ENCODE measurements at regions not wholly inside any gene's neighbourhood (a gene's known extent, or its start where the extent isn't known, plus 50 kb on each side); places are given as distances from the start of the nearest gene placed in this dataset.

DNA sequence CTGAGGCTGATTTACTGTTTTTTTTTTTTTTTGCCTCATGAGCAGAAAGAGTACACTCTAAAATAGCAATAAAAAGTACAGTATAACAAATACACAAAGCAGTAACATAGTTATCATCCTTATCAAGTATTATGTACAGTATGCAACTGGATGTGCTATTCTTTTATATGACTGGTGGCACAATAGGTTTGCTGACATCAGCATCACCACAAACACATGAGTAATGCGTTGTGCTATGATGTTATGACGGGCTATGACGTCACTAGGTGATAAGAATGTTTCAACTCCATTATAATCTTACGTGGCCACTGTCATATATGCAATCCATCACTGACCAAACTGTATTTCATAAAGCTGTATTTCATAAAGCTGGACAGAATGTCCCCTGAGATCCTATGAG, 189.2 kb upstream of the GLI3 start:
- H3K4me3 ChIP-seq (ENCODE audit: low read depth in 1 of 2, low read length in 2 of 2): no peak overlapping the region
- no peaks in the 10 kb centered on the region for H3K36me3 ChIP-seq (ENCODE audit: insufficient read depth, low read length)
- no peak overlapping the region for H3K27ac ChIP-seq (ENCODE audit: low read depth, low read length)
- H3K9ac ChIP-seq (ENCODE audit: low read length): no peak overlapping the region
- H3K27me3 ChIP-seq (ENCODE audit: control insufficient read depth in 1 of 2, insufficient read depth in 2 of 2, low read length in 2 of 2): no peaks in the 10 kb centered on the region
- H3K4me1 ChIP-seq (ENCODE audit: insufficient read depth, low read length): peaks cover 6% of the 10 kb centered on the region
- no peaks in the 10 kb centered on the region for H3K9me3 ChIP-seq (ENCODE audit: low read length)

GRCh38 chr7:42414941-42415505, 178.0 kb upstream of the GLI3 start:
- Histone ChIP-seq H3K4me1 (ENCODE audit: insufficient read depth, low read length) (no peaks in the 10 kb centered on the region), H3K36me3 (ENCODE audit: insufficient read depth, low read length) (no peaks in the 10 kb centered on the region), H3K27ac (ENCODE audit: low read depth, low read length) (no peak overlapping the region), H3K27me3 (ENCODE audit: control insufficient read depth in 1 of 2, insufficient read depth in 2 of 2, low read length in 2 of 2) (no peaks in the 10 kb centered on the region), H3K4me3 (ENCODE audit: low read depth in 1 of 2, low read length in 2 of 2) (no peak overlapping the region), H3K9me3 (ENCODE audit: low read length) (no peaks in the 10 kb centered on the region), H3K9ac (ENCODE audit: low read length) (no peak overlapping the region)

- Histone ChIP-seq H3K27me3 (ENCODE audit: control insufficient read depth in 1 of 2, insufficient read depth in 2 of 2, low read length in 2 of 2) (no peaks in the 10 kb centered on the region), H3K4me1 (ENCODE audit: insufficient read depth, low read length) (no peaks in the 10 kb centered on the region), H3K9ac (ENCODE audit: low read length) (no peak overlapping the region), H3K4me3 (ENCODE audit: low read depth in 1 of 2, low read length in 2 of 2) (no peak overlapping the region), H3K9me3 (ENCODE audit: low read length) (no peaks in the 10 kb centered on the region), H3K27ac (ENCODE audit: low read depth, low read length) (no peak overlapping the region), H3K36me3 (ENCODE audit: insufficient read depth, low read length) (no peaks in the 10 kb centered on the region)
Observed at GRCh38 chr7:42414028-42414427, 177.0 kb upstream of the GLI3 start.

DNA sequence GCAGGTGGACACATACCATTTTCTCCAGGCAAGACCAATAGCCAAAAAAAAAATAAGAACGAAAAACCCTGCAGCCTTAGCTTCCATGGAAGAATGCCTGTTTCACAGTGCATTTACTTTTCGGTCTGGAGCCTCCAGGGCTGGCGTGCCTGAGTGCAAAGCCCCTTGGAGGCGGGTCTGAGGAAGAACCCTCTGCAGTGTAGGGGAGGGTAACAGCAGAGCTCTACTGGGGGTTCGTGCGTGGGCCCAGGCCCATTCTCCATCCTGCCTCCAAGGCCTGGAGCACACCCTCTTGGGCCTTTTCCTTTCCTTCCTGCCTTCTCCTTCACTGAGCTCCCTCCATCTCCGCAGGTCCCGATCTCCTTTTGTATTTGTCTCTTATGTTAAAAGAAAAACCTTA, 172.3 kb upstream of the GLI3 start:
- Histone ChIP-seq H3K4me3 (ENCODE audit: low read depth in 1 of 2, low read length in 2 of 2) (no peak overlapping the region), H3K9me3 (ENCODE audit: low read length) (no peaks in the 10 kb centered on the region), H3K4me1 (ENCODE audit: insufficient read depth, low read length) (no peaks in the 10 kb centered on the region), H3K9ac (ENCODE audit: low read length) (no peak overlapping the region), H3K27ac (ENCODE audit: low read depth, low read length) (no peak overlapping the region), H3K27me3 (ENCODE audit: control insufficient read depth in 1 of 2, insufficient read depth in 2 of 2, low read length in 2 of 2) (no peaks in the 10 kb centered on the region), H3K36me3 (ENCODE audit: insufficient read depth, low read length) (no peaks in the 10 kb centered on the region)

GRCh38 chr7:42407833-42408232, 170.8 kb upstream of the GLI3 start:
- Histone ChIP-seq H3K36me3 (ENCODE audit: insufficient read depth, low read length) (no peaks in the 10 kb centered on the region), H3K4me1 (ENCODE audit: insufficient read depth, low read length) (no peaks in the 10 kb centered on the region), H3K9me3 (ENCODE audit: low read length) (no peaks in the 10 kb centered on the region), H3K4me3 (ENCODE audit: low read depth in 1 of 2, low read length in 2 of 2) (no peak overlapping the region), H3K27ac (ENCODE audit: low read depth, low read length) (no peak overlapping the region), H3K9ac (ENCODE audit: low read length) (no peak overlapping the region), H3K27me3 (ENCODE audit: control insufficient read depth in 1 of 2, insufficient read depth in 2 of 2, low read length in 2 of 2) (no peaks in the 10 kb centered on the region)

DNA sequence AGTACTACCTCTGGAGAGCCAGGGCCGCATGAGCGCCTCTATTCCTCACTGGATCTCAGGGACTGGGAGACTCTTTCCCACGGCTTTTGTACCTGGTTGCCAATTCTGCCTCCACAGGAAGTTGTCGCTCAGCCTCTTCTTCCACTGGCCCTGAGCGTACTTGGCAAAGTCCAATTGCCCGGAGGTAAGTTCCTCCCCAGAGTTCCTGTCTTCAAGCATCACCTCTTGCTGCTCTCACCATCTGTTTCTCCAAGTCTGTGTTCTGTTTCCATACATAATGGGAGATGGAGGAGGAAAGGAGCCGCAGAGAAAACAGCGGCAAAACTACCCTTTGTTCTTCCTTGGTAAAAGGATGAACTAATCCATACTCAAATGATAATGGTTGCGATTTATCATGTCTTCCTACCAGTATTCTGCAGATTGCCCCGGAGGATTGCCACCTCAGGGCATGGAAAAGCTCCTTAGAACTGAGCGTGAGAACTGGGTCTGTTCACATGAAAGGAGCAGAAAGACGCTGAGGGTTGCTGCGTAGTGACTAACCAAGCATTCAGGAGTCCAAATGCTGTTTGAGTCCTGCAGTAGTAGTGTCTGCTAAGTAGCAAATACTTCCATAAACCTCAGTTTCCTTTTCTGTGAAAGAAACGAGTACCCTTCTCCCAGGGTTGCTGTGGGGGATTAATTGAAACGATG, 170.2 kb upstream of the GLI3 start:
- Histone ChIP-seq H3K4me1 (ENCODE audit: insufficient read depth, low read length) (no peaks in the 10 kb centered on the region), H3K9ac (ENCODE audit: low read length) (no peak overlapping the region), H3K4me3 (ENCODE audit: low read depth in 1 of 2, low read length in 2 of 2) (no peak overlapping the region), H3K27ac (ENCODE audit: low read depth, low read length) (no peak overlapping the region), H3K9me3 (ENCODE audit: low read length) (no peaks in the 10 kb centered on the region), H3K27me3 (ENCODE audit: control insufficient read depth in 1 of 2, insufficient read depth in 2 of 2, low read length in 2 of 2) (no peaks in the 10 kb centered on the region), H3K36me3 (ENCODE audit: insufficient read depth, low read length) (no peaks in the 10 kb centered on the region)

GRCh38 chr7:42406358-42406757, 169.3 kb upstream of the GLI3 start:
- Histone ChIP-seq H3K27ac (ENCODE audit: low read depth, low read length) (no peak overlapping the region), H3K9me3 (ENCODE audit: low read length) (no peaks in the 10 kb centered on the region), H3K36me3 (ENCODE audit: insufficient read depth, low read length) (no peaks in the 10 kb centered on the region), H3K27me3 (ENCODE audit: control insufficient read depth in 1 of 2, insufficient read depth in 2 of 2, low read length in 2 of 2) (no peaks in the 10 kb centered on the region), H3K4me3 (ENCODE audit: low read depth in 1 of 2, low read length in 2 of 2) (no peak overlapping the region), H3K9ac (ENCODE audit: low read length) (no peak overlapping the region), H3K4me1 (ENCODE audit: insufficient read depth, low read length) (no peaks in the 10 kb centered on the region)

DNA sequence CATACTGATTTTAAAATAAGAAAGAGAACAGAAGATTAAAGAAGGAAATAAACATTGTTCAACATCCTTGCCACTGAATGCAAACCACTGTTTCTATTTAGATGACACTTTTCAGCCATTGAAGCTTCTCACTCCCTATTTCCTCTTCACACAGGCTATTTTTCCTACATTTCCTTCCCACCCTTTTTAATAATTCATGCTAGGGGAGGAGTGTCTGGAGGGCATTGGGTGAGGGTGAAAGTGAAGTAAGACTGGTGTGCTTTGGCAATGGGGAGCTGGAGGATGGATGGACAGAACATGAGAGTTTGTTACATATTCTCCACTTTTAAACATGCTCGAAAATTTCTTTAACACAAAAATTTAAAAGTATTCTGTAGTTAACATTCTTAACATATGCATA, 168.8 kb upstream of the GLI3 start:
- no peaks in the 10 kb centered on the region for H3K27me3 ChIP-seq (ENCODE audit: control insufficient read depth in 1 of 2, insufficient read depth in 2 of 2, low read length in 2 of 2)
- H3K36me3 ChIP-seq (ENCODE audit: insufficient read depth, low read length): no peaks in the 10 kb centered on the region
- H3K4me1 ChIP-seq (ENCODE audit: insufficient read depth, low read length): no peaks in the 10 kb centered on the region
- no peak overlapping the region for H3K27ac ChIP-seq (ENCODE audit: low read depth, low read length)
- H3K9me3 ChIP-seq (ENCODE audit: low read length): no peaks in the 10 kb centered on the region
- H3K9ac ChIP-seq (ENCODE audit: low read length): no peak overlapping the region
- H3K4me3 ChIP-seq (ENCODE audit: low read depth in 1 of 2, low read length in 2 of 2): no peak overlapping the region

DNA sequence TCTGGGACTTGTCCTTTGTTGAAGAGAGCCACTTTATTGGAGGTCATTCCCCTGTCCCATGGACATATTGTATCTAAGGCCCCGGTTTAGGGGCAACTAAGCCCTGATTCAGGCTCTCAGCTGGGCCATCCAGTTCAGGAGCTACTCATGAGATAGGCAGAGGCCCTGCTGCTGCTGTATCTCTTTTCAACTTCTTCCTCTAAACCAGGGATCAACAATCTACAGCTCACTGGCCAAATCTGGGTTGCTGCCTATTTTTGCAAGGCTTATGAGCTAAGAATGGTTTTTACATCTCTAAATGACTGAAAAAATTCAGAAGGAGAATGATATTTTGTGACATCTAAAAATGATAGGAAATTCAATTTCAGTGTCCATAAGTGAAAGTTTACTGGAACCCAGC, 166.8 kb upstream of the GLI3 start:
- Histone ChIP-seq H3K9me3 (ENCODE audit: low read length) (no peaks in the 10 kb centered on the region), H3K4me1 (ENCODE audit: insufficient read depth, low read length) (peaks cover 11% of the 10 kb centered on the region), H3K27me3 (ENCODE audit: control insufficient read depth in 1 of 2, insufficient read depth in 2 of 2, low read length in 2 of 2) (no peaks in the 10 kb centered on the region), H3K4me3 (ENCODE audit: low read depth in 1 of 2, low read length in 2 of 2) (no peak overlapping the region), H3K9ac (ENCODE audit: low read length) (no peak overlapping the region), H3K36me3 (ENCODE audit: insufficient read depth, low read length) (no peaks in the 10 kb centered on the region), H3K27ac (ENCODE audit: low read depth, low read length) (no peak overlapping the region)

DNA sequence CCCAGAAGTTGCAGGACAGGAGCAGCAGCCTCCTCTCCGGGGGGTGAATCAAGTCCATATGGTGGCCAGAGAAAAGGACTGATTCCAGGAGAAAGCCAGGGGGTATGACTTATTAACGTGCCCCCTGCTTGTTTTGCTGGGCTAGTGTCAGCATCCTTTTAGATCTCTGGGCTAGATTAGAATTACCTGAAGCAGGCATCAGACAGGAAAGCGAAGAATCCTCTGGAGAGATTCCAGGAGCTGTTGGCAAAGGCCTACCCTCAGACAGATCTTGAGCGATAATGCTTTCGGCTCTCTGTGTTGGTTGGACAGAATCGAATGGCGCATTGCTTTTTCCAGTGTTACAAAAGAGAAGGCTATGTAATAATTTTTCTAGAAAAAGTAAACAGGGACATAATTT, 164.0 kb upstream of the GLI3 start:
- no peaks in the 10 kb centered on the region for H3K9me3 ChIP-seq (ENCODE audit: low read length)
- H3K9ac ChIP-seq (ENCODE audit: low read length): no peak overlapping the region
- no peak overlapping the region for H3K27ac ChIP-seq (ENCODE audit: low read depth, low read length)
- H3K27me3 ChIP-seq (ENCODE audit: control insufficient read depth in 1 of 2, insufficient read depth in 2 of 2, low read length in 2 of 2): no peaks in the 10 kb centered on the region
- H3K4me3 ChIP-seq (ENCODE audit: low read depth in 1 of 2, low read length in 2 of 2): no peak overlapping the region
- no peaks in the 10 kb centered on the region for H3K36me3 ChIP-seq (ENCODE audit: insufficient read depth, low read length)
- H3K4me1 ChIP-seq (ENCODE audit: insufficient read depth, low read length): peaks cover 11% of the 10 kb centered on the region

- H3K27me3 ChIP-seq (ENCODE audit: control insufficient read depth in 1 of 2, insufficient read depth in 2 of 2, low read length in 2 of 2): no peaks in the 10 kb centered on the region
- H3K4me1 ChIP-seq (ENCODE audit: insufficient read depth, low read length): peaks cover 11% of the 10 kb centered on the region
- no peaks in the 10 kb centered on the region for H3K36me3 ChIP-seq (ENCODE audit: insufficient read depth, low read length)
- no peaks in the 10 kb centered on the region for H3K9me3 ChIP-seq (ENCODE audit: low read length)
- H3K4me3 ChIP-seq (ENCODE audit: low read depth in 1 of 2, low read length in 2 of 2): no peak overlapping the region
- H3K9ac ChIP-seq (ENCODE audit: low read length): no peak overlapping the region
- H3K27ac ChIP-seq (ENCODE audit: low read depth, low read length): no peak overlapping the region
Observed at GRCh38 chr7:42400211-42400772, 163.3 kb upstream of the GLI3 start.

- Histone ChIP-seq H3K4me3 (ENCODE audit: low read depth in 1 of 2, low read length in 2 of 2) (no peak overlapping the region), H3K27me3 (ENCODE audit: control insufficient read depth in 1 of 2, insufficient read depth in 2 of 2, low read length in 2 of 2) (no peaks in the 10 kb centered on the region), H3K36me3 (ENCODE audit: insufficient read depth, low read length) (no peaks in the 10 kb centered on the region), H3K9me3 (ENCODE audit: low read length) (no peaks in the 10 kb centered on the region), H3K27ac (ENCODE audit: low read depth, low read length) (no peak overlapping the region), H3K9ac (ENCODE audit: low read length) (no peak overlapping the region), H3K4me1 (ENCODE audit: insufficient read depth, low read length) (peaks cover 11% of the 10 kb centered on the region)
Observed at GRCh38 chr7:42395607-42396006, 158.6 kb upstream of the GLI3 start.
